GM18517 (cell line): ENCODE measurements at regions not wholly inside any gene's neighbourhood (a gene's known extent, or its start where the extent isn't known, plus 50 kb on each side); places are given as distances from the start of the nearest gene placed in this dataset.
"Not testable (repeated sequence)": the region's sequence is repeated elsewhere in the genome, so short reads cannot be mapped to it uniquely, and the experiment has no call there.

Experiments used
- ATAC-seq: cut with Tn5 transposase; IDR thresholded peaks from one replicate; pipeline ENCODE4 v1.9.1; 2021; ENCODE audit warnings: mild to moderate bottlenecking, moderate library complexity; ENCODE audit not compliant: unreplicated experiment

DNA sequence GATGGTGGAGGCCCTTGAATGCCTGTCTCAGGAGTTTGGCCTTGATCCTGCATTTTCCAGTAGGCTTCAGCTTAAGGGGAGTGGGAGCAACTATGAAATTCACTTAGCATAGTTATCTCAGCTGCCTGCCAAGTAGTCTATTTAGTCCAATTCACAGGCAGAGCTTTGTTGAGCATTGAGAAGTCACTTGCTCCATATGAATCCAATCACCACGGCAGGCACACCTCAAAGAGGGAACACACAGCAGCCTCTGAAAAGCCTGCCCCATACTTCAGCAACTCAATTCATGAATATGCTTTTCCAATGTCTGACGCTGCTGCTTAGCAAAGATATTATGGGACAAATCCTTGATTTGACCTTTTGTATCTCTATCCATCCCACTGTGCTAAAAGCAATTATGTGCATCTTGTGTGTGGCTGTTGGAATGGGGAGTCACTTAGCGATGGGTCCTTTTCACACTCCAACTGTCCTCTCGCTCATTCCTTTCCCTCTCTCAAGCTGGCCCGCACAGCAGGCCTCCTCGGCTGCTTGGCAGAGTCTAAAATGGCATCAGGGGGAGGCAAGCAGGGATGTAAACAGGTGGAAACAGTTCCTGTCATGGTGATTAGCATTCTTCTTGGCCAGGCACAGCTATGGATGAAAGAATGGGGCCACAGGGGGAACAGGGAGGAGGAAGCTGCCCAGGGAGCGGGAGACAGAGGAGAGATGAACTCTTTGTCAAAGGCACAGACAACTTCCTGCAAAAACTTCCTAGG, 56.0 kb upstream of the LRPPRC start:
- ATAC-seq, result no peak

DNA sequence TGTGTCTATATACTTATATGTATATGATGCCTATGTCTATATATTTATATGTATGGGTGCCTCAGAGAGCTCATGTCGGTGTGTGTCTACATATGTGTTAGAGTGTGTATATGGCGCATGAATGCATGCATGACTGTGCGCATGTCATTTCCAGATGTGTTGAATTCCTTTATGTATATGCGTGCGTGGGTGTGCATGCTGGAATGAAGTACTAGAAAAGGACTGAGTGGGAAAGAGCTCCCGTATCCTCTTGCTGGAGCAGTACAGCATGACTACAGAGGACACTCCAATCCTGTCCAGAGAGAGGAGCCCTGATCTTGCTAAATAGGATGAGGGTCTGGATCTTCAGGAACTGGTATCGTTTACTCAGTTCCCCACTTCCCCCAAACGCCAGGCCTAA, 56.8 kb upstream of the LRPPRC start:
- ATAC-seq, result no peak

DNA sequence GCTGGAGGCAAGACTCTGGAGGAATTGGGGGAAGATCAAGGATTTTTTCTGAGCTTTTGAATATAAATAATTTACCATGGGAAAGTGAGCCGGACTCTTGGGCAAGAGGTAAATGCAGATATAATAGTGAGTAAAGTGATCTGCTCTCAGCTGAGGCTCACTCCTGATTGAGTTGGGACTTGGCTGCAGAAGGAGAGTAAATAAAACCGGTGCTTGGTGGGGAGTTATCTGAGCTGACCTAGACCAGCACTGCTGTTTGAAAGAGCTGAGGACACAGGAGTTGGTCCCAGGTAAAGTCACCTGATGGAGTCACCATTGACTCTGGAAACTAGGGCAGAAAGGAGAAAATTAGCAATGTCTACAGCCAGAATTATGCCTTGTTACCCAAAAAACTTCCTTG, 57.3 kb upstream of the LRPPRC start:
- ATAC-seq, result no peak

DNA sequence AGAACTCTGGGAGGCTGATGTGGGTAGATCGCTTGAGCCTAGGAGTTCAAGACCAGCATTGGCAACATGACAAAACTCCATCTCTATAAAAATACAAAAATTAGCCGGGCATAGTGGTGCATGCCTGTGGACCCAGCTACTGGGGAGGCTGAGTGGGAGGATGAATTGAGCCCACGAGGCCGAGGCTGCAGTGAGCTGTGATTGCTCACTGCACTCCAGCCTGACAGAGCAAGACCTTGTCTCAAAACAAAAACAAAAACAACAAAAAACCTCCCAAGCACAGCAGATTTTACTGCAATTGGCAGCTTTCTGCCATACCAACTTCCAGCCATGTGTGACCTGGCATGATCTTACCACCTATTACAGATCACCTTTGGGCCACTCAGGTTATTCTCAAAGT, 57.7 kb upstream of the LRPPRC start:
- ATAC-seq, result no peak

DNA sequence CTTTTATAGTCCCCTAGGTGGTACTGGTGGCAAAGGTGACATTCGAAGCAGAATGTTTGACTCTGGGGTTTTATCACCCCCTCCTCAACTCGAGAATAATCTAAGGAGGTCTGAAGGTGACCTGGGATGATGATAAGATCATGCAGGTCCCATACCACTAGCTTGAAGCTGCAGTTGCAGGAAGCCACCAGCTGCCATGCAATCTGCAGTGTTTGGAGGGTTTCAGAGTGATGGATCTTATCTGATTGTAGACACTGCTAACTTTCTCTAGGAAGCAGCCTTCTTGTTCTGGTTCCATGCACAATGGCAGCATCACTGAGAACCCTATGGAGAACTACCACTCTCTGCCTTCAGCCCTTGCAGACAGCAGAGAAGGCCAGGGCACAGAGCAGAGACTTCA, 59.4 kb upstream of the LRPPRC start:
- no peak for ATAC-seq

DNA sequence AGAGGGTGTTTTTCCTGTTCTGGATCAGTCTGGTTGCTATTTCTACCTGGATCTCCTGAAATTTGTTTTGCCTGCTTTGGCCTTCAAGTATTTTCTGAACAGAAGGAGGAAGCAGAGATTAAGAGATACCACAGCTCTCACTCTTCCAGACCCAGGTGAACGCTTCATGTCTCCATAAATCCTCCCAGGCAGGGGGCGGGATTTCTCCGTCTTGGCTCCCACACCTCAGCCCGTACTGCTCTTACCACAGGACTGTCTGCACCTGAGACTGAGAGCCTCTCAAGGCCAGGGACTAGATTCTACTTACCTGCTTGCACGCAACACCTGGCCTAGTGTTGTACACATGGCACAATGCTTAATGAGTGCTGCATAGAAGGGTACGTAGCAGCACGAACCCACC, 59.9 kb upstream of the LRPPRC start:
- ATAC-seq, result no peak

DNA sequence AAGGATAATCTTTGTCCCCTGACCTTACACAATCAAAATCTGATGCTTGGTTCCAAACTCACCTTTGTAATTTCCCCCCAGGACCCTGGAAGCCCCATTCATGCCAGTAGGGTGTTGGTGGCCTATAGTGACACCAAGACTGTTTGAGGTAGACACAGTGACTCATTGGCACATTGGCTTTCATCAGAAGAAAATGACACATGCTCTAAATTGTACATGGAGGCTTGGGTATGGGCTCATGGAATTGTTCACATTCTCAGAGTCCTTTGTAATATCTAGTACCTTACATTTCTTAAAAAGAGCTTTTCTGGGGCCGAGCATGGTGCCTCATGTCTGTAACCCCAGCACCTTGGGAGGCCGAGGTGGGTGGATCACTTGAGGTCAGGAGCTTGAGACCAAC, 61.2 kb upstream of the LRPPRC start:
- ATAC-seq, result no peak

DNA sequence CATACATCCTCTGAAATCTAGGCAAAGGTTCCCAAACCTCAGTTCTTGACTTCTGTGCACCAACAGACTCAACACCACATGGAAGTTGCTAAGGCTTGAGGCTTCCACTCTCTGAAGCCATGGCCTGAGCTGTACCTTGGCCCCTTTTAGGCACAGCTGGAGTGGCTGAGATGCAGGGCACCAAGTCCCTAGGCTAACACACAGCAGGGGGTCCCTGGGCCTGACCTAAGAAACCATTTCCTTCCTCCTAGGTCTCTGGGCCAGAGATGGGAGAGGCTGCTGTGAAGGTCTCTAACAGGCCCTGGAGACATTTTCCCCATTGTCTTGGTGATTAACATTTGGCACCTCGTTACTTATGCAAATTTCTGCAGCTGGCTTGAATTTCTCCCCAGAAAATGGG, 64.5 kb upstream of the LRPPRC start:
- ATAC-seq, result not testable (repeated sequence)

DNA sequence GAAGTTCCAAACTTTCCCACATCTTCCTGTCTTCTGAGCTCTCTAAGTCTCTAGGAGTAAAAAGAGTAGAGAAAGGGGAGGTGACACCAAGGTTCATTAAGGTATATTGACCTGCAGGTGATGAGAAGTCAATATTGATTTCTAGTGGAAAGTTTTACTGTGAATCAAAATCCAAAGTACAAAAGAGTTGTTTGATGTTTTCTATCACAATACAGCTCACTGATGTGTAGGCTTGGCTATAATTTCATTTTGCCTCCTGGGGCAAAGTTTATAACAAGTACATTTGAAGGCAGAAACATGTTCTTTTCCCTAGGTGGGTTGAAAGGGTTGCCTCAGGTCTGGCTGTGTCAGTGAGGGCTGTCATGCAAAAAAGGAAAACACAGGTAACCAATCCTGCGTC, 65.2 kb upstream of the LRPPRC start:
- ATAC-seq, result no peak

DNA sequence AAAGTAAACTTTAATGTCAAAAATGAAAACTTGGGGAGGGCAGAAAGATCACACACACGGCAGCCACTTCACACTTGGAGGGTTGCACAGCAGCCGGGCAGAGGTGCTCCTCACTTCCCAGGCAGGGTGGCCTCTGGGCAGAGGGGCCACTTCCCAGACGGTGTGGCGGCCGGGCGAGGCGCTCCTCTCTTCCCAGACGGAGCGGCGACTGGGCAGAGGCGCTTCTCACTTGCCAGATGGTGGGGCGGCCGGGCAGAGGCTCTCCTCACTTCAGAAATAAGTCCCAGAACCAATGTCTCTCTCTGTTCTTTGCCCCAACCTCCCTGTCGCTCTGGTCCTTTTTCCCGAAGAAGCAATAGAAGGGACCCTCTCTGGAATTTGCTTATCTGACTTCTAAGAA, 65.7 kb upstream of the LRPPRC start:
- ATAC-seq, result no peak

DNA sequence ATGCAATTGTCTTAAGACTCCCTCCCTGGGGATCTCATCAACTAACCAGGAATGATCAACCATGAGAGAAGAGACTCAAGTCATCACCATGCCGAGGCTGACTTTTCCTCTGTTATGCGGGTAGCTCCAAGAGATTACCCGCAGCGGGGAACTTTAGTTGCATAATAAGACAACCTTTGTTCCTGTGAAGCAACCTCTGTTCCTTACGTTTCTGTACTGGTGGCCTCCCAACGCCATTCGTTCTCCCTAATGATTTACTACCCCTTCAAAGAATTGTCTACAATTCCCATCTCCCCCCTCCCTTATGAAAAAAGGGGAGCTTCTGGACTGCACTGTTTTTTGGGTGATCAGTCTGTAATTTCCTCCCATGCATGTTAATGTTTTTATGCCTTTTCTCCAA, 66.1 kb upstream of the LRPPRC start:
- no peak for ATAC-seq

DNA sequence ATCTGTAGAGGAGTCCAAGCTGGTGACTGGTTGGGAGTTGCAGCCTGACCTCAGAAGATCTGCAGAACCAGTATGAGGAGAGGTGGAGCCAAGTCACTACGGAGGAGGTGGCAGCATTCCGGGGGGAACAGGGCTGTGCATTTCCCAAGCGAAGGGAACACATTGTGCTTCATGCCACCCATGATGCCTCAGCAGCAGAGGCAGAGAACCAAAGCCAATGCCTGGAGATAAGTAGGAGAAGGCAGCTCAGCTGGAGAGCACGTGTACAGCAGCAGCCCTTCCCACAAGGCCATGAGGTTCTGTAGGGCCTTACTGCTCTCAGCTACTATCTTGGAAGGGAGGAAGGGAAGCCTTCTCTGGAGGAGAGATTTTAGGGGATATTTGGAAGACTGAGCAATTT, 67.2 kb upstream of the LRPPRC start:
- ATAC-seq, result no peak

DNA sequence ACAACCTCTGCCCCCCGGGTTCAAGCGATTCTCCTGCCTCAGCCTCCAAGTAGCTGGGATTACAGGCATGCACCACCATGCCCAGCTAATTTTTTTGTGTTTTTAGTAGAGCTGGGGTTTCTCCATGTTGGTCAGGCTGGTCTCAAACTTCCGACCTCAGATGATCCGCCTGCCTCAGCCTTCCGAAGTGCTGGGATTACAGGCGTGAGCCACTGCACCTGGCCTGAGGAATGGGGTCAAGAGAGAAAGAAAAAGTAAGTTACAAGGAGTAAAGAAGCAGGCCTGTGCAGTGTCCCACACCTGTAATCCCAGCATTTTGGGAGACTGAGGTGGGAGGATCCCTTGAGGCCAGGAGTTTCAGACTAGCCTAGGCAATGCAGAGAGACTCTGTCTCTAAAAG, 68.5 kb upstream of the LRPPRC start:
- ATAC-seq, result not testable (repeated sequence)

DNA sequence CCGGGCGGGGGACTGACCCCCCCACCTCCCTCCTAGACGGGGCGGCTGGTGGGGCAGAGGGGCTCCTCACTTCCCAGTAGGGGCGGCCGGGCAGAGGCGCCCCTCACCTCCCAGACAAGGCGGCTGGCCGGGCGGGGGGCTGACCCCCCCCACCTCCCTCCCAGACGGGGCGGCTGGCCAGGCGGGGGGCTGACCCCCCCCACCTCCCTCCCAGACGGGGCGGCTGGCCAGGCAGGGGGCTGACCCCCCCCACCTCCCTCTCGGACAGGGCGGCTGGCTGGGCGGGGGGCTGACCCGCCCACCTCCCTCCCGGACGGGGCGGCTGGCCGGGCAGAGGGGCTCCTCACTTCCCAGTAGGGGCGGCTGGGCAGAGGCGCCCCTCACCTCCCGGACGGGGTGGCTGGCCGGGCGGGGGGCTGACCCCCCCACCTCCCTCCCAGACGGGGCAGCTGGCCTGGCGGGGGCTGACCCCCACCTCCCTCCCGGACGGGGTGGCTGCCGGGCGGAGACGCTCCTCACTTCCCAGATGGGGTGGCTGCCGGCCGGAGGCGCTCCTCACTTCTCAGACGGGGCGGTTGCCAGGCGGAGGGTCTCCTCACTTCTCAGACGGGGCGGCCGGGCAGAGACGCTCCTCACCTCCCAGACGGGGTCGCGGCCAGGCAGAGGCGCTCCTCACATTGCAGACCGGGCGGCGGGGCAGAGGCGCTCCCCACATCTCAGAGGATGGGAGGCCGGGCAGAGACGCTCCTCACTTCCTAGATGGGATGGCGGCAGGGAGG, 71.4 kb upstream of the LRPPRC start:
- ATAC-seq, result not testable (repeated sequence)

DNA sequence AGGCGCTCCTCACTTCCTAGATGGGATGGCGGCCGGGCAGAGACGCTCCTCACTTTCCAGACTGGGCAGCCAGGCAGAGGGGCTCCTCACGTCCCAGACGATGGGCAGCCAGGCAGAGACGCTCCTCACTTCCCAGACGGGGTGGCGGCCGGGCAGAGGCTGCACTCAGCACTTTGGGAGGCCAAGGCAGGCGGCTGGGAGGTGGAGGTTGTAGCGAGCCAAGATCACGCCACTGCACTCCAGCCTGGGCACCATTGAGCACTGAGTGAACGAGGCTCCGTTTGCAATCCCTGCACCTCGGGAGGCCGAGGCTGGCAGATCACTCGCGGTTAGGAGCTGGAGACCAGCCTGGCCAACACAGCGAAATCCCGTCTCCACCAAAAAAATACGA, 72.0 kb upstream of the LRPPRC start:
- not testable (repeated sequence) for ATAC-seq

DNA sequence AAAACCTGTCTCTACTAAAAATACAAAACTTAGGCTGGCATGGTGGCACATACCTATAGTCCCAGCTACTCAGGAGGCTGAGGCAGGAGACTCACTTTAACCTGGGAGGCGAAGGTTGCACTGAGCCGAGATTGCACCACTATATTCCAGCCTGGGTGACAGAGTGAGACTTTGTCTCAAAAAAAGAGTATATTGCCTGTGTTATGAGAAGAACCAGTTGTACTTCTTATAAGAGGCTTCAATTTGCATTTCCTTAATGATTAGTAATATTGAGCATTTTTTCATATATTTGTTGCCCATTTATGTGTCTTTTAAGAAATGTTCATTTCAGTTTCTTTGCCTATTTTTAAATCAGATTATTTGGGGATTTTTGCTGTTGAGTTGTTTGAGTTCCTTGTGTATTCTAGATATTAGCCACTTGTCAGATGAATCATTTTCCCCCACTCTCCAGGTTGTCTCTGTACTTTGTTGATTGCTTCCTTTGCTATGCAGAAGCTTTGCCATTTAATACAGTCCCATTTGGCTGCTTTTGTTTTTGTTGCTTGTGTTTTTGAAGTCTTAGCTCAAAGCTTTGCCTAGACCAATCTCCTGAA, 75.8 kb upstream of the LRPPRC start:
- no peak for ATAC-seq

DNA sequence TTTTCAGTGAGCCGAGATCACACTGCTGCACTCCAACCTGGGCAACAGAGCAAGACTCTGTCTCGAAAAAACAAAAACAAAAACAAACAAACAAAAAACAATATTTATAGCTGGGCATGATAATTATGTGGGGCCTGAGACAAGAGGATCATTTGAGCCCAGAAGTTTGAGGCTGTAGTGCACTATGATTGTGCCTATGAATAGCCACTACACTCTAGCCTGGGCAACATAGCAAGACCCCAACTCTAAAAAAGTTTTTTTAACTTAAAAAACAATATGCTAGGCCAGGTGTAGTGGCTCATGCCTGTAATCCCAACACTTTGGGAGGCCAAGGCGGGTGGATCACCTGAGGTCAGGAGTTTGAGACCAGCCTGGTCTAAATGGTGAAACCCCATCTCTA, 77.9 kb upstream of the LRPPRC start:
- not testable (repeated sequence) for ATAC-seq

DNA sequence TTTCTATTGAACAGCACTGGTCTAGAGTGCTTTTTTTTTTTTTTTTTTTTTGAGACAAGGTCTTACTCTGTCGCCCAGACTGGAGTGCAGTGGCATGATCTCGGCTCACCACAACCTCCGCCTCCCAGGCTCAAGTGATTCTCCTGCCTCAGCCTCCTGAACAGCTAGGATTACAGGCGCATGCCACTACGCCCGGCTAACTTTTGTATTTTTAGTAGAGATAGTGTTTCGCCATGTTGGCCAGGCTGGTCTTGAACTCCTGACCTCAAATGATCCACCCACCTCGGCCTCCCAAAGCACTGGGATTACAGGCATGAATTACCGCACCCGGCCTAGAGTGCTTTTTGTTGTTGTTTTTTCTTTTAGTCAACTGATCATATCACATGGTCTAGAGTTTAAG, 79.0 kb upstream of the LRPPRC start:
- ATAC-seq, result not testable (repeated sequence)

DNA sequence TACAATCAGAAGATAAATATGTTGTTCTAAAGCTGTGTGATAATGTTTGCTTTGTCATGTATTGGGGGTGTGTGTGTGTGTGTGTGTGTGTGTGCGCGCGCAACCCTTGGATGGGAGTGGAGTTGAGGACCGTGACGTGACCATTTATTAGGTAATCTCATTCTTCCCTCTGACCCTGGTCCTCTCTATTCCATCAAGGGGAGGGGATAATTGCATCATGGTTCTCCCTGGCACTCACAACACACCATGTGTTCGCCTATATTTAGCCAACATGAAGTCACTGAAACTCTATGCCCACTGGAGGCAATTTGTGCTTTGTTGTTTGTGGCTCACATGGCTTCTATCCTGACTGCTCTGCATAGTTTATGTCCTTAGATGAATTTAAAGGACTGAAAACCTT, 79.8 kb upstream of the LRPPRC start:
- no peak for ATAC-seq

DNA sequence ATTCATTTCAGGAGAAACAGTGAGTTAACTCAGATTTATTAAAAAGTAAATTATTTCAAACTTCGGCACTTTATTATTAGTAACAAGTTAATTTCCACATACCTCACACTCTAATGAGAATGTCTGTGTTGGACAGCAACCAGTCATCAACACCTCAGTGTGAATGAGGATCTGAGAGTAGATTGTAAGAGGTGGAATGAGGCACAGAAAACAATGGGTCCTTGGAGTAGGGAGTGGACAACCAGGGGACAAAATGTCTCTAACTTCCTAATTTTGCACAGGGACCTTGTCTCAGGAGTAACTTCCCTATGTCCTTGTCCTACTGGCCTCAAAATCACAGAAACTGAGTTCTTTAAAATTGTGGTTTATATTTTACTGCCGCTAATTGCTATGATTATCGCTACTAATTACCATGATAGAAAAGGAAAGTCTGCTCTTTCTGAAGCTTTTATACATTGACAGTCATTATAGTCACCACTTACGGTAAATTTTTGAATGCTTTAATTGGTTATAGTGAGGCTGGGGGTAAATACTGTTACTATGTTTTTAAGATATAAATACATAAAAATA, 82.2 kb upstream of the LRPPRC start:
- ATAC-seq, result no peak

DNA sequence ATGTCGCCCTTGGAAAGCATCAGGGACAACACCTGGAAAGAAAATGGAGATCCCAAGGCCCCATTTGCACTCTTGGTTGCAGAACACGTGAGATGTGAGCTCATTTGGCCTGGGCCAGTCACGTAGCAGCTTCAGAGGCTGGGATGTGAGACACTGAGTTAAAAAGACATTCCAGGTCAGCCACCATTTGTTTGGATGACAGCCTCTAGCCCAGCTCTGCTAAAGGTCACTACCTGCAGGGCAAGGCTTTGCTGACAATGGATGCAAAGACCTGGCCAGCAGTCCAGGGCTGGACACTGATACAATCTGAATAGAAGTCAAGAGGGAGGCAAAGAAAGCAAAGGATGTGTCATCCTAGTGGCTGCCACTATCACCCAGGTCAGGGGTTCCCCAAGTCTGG, 83.9 kb upstream of the LRPPRC start:
- no peak for ATAC-seq

DNA sequence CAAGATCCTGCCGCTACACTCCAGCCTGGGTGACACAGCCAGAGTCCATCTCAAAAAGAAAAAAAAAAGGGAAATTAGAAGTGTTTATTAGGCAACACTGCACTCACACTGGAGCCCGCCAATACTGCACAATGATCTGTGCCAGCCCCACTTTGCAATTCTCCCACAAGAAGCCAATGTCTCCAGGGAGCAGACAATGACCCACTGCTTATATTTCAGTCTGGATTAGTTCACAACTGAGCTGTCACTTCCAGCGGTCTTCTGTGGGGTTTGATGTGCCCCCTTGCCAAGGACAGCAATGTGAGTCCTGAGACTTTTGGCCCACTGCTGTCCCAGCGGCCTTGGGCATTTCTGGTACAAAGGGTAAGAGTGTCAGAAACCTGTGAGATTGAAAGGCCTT, 85.6 kb upstream of the PPM1B start:
- ATAC-seq, result no peak
